ENCODE measurements at regions not wholly inside any gene's neighbourhood (a gene's known extent, or its start where the extent isn't known, plus 50 kb on each side); places are given as distances from the start of the nearest gene placed in this dataset.

DNA sequence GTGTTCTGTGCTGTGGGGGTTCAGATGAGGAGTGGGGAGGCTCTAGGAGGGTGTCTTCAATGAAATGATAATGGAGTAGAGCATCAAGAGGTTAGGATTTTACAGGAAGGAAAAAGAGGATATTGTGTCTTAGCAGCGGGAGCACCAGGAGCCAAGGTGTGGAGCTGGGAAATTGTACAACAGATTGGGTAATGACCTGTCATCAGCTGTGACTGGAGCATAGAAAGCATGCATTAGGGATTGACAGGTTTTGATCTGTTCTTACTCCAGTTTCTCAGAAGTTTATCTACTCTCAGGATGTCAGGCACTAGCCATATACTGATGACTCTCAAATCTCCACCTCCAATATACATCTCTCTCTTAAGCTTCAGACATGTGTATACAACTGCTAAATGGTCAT, 196.9 kb downstream of the ARHGAP12 start:
- Histone ChIP-seq H3K27me3 (no peaks in the 10 kb centered on the region), H3K4me3 (no peak overlapping the region), H3K27ac (no peak overlapping the region), H3K4me1 (no peaks in the 10 kb centered on the region), H3K9me3 (peaks cover 0 to 16% (median 0%) of the 10 kb centered on the region in 3 donors), H3K36me3 (no peaks in the 10 kb centered on the region)
- ATAC-seq = no peak
- 83 to 89% methylated on average over 1 of the region's 1 CpG for WGBS, 2 donors (ENCODE audit: low coverage in 1 of 2)
- TF ChIP-seq POLR2A (IDR thresholded peaks at IDR 0.05) (no peak), EP300 (IDR thresholded peaks at IDR 0.05) (no peak), POLR2AphosphoS5 (IDR thresholded peaks at IDR 0.05) (no peak)
- TF ChIP-seq, protein P1, sequence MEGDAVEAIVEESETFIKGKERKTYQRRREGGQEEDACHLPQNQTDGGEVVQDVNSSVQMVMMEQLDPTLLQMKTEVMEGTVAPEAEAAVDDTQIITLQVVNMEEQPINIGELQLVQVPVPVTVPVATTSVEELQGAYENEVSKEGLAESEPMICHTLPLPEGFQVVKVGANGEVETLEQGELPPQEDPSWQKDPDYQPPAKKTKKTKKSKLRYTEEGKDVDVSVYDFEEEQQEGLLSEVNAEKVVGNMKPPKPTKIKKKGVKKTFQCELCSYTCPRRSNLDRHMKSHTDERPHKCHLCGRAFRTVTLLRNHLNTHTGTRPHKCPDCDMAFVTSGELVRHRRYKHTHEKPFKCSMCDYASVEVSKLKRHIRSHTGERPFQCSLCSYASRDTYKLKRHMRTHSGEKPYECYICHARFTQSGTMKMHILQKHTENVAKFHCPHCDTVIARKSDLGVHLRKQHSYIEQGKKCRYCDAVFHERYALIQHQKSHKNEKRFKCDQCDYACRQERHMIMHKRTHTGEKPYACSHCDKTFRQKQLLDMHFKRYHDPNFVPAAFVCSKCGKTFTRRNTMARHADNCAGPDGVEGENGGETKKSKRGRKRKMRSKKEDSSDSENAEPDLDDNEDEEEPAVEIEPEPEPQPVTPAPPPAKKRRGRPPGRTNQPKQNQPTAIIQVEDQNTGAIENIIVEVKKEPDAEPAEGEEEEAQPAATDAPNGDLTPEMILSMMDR (IDR thresholded peaks at IDR 0.05) = no peak

DNA sequence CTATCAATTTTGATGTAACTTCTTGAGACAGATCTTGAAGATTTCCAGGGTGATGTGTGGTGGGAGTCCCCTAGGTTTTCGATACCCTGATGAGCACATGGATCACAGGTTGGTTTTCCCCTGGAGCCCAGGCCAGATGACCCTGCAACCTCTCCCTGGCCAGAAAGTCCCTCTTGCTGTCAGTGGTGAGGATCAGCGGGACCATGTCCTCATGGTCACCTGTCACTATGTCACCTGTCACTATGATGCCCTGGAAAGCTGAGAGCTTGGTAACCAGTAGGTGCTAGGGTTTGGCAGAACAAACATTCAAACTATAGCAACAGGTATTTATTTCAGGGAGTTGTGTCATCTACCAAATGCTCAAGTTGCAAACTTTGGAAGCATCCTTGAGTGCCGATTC, 197.9 kb downstream of the ARHGAP12 start:
- Histone ChIP-seq H3K27ac (no peak overlapping the region), H3K27me3 (no peaks in the 10 kb centered on the region), H3K4me3 (no peak overlapping the region), H3K36me3 (no peaks in the 10 kb centered on the region), H3K9me3 (peaks cover 0 to 9% (median 0%) of the 10 kb centered on the region in 3 donors), H3K4me1 (no peaks in the 10 kb centered on the region)
- WGBS, 2 donors (ENCODE audit: low coverage in 1 of 2) = 100% methylated on average over 1 to 2 of the region's 3 CpGs
- ATAC-seq = no peak
- no peak for TF ChIP-seq EP300 (IDR thresholded peaks at IDR 0.05)
- TF ChIP-seq POLR2A (IDR thresholded peaks at IDR 0.05) = no peak
- TF ChIP-seq, protein P1 (IDR thresholded peaks at IDR 0.05) = no peak
- no peak for TF ChIP-seq POLR2AphosphoS5 (IDR thresholded peaks at IDR 0.05)

DNA sequence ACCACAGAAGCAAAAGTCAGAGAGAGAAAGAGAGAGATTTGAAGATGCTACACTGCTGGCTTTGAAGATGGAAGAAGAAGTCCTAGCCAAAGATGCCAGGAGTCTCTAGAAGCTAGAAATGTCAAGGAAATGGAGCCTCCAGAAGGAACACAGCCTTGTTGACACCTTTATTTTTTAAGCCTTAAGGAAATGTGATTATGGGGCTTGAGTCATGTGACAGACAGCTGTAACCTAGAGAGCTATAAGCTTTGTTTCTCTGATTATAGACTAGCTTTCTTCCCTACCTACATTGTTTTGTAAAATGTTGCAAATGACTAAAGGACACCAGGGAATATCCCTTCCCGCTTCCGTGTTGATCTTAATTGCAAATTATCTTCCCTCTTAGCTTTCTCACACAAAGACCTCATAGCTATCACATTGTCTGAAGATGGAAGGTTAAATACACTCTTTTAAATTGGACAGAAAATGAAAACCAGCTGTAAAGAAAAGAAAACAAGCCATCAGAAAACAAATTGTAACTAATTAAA, 199.9 kb downstream of the ARHGAP12 start:
- Histone ChIP-seq H3K27ac (no peak overlapping the region), H3K9me3 (peaks cover 0 to 9% (median 0%) of the 10 kb centered on the region in 3 donors), H3K36me3 (no peaks in the 10 kb centered on the region), H3K4me1 (no peaks in the 10 kb centered on the region), H3K27me3 (no peaks in the 10 kb centered on the region), H3K4me3 (no peak overlapping the region)
- TF ChIP-seq POLR2AphosphoS5 (IDR thresholded peaks at IDR 0.05) = no peak
- no peak for TF ChIP-seq POLR2A (IDR thresholded peaks at IDR 0.05)
- TF ChIP-seq, protein P1 (IDR thresholded peaks at IDR 0.05) = no peak
- TF ChIP-seq EP300 (IDR thresholded peaks at IDR 0.05) = no peak
- ATAC-seq = no peak
- 63 to 67% methylated on average over 2 of the region's 2 CpGs for WGBS, 2 donors (ENCODE audit: low coverage in 1 of 2)

GRCh38 chr10:31725436-31725835, 203.2 kb downstream of the ARHGAP12 start:
- H3K27me3 ChIP-seq = no peaks in the 10 kb centered on the region
- H3K4me1 ChIP-seq = no peaks in the 10 kb centered on the region
- no peak overlapping the region for H3K4me3 ChIP-seq
- peaks cover 0 to 9% (median 0%) of the 10 kb centered on the region in 3 donors for H3K9me3 ChIP-seq
- no peak overlapping the region for H3K27ac ChIP-seq
- TF ChIP-seq POLR2A (IDR thresholded peaks at IDR 0.05) (no peak), POLR2AphosphoS5 (IDR thresholded peaks at IDR 0.05) (no peak)
- ATAC-seq = no peak
- 80 to 94% methylated on average over 1 to 4 of the region's 7 CpGs for WGBS, 2 donors (ENCODE audit: low coverage in 1 of 2)
- no peaks in the 10 kb centered on the region for H3K36me3 ChIP-seq

GRCh38 chr10:31724296-31724695, 204.3 kb downstream of the ARHGAP12 start:
- TF ChIP-seq POLR2A (IDR thresholded peaks at IDR 0.05) (no peak), EP300 (IDR thresholded peaks at IDR 0.05) (no peak), POLR2AphosphoS5 (IDR thresholded peaks at IDR 0.05) (no peak)
- TF ChIP-seq, protein P1 (IDR thresholded peaks at IDR 0.05) = no peak
- no peak overlapping the region for H3K4me3 ChIP-seq
- ATAC-seq = no peak
- 87 to 100% methylated on average over 1 to 5 of the region's 5 CpGs for WGBS, 2 donors (ENCODE audit: low coverage in 1 of 2)
- no peaks in the 10 kb centered on the region for H3K4me1 ChIP-seq
- no peak overlapping the region for H3K27ac ChIP-seq
- H3K36me3 ChIP-seq = no peaks in the 10 kb centered on the region
- peaks cover 0 to 9% (median 0%) of the 10 kb centered on the region in 3 donors for H3K9me3 ChIP-seq
- H3K27me3 ChIP-seq = no peaks in the 10 kb centered on the region

Data from gastroesophageal sphincter (tissue), 4 donors.